Transverse colon (tissue), 4 donors: ENCODE measurements at regions not wholly inside any gene's neighbourhood (a gene's known extent, or its start where the extent isn't known, plus 50 kb on each side); places are given as distances from the start of the nearest gene placed in this dataset.

Source experiments
- DNase-seq: peaks from one replicate; pipeline ENCODE4 v3.0.0-alpha.2; 2019
- H3K27ac ChIP-seq, 4 donors: fragments of 200-600 bp; sonication (generic); 2 replicates each; pipeline ENCODE4 v1.5.1; 2016 to 2018; ENCODE audit warnings: inconsistent platforms in 4 of 4
- H3K27me3 ChIP-seq: fragments of 200-600 bp; sonication (generic); 2 replicates; pipeline ENCODE4 v1.5.1; 2017; ENCODE audit warnings: inconsistent platforms
- H3K36me3 ChIP-seq, 4 donors: fragments of 200-600 bp; sonication (generic); 2 replicates each; pipeline ENCODE4 v1.5.1; 2017 to 2019; ENCODE audit warnings: inconsistent platforms in 4 of 4
- H3K4me1 ChIP-seq, 4 donors: fragments of 200-600 bp; sonication (generic); 2 replicates each; pipeline ENCODE4 v1.5.1; 2017 to 2020; ENCODE audit warnings: inconsistent platforms in 4 of 4
- H3K4me3 ChIP-seq, 4 donors: fragments of 200-600 bp; sonication (generic); 1 replicate in 1 of 4; 2 replicates in 3 of 4; pipeline versions ENCODE4 v1.5.1 to v1.6.1; 2017 to 2019; ENCODE audit warnings: inconsistent platforms in 4 of 4
- H3K9me3 ChIP-seq, 2 donors: fragments of 200-600 bp; sonication (generic); 2 replicates each; pipeline ENCODE4 v1.5.1; 2017 to 2019; ENCODE audit warnings: inconsistent platforms in 2 of 2
- EP300 ChIP-seq: sonication (generic); formaldehyde crosslinking; IDR thresholded peaks from one replicate; pipeline ENCODE4 v1.6.1; 2017; ENCODE audit warnings: antibody characterized with exemption, low read depth
- POLR2A ChIP-seq: fragments of 450-650 bp; IDR thresholded peaks from one replicate; pipeline ENCODE4 v1.6.1; 2016; ENCODE audit warnings: antibody characterized with exemption, mild to moderate bottlenecking, moderate library complexity
- POLR2AphosphoS5 ChIP-seq, 3 donors: sonication (generic); formaldehyde crosslinking; IDR thresholded peaks; one replicate each; pipeline ENCODE4 v1.6.1; 2016; ENCODE audit warnings: antibody characterized with exemption in 3 of 3
- WGBS, 2 donors: methylation state at CpG; one replicate each; pipeline ENCODE4 v1.1.5; 2018; ENCODE audit warnings: low coverage in 1 of 2; 5-methylcytosine and 5-hydroxymethylcytosine counted together
- in situ Hi-C, 4 donors: fragments of 200-750 bp; cut with MboI; loops; one replicate each; pipeline versions ENCODE4 v1.15.0 to v1.15.1; 2017; ENCODE audit warnings: low sequenced_read_pairs in 3 of 4, low pct_ligation_motif_present in 1 of 4, low pct_unique_long_range_greater_than_20kb in 1 of 4
- intact Hi-C: fragments of 100-400 bp; cut with DNase I; formaldehyde crosslinking; loops from one replicate; pipeline ENCODE4 v1.15.1; 2023; ENCODE audit warnings: low total_unique reads
- TF ChIP-seq, protein P1 (sequence below), 5 experiments: fragments of 200-600 bp in 3 of 5; fragments of 450-650 bp in 2 of 5; sonication (generic) in 3 of 5; IDR thresholded peaks; 1 replicate in 2 of 5; 2 replicates in 3 of 5; pipeline ENCODE4 v1.5.1; 2016 to 2017; ENCODE audit warnings: antibody characterized with exemption in 5 of 5, inconsistent platforms in 3 of 5, mild to moderate bottlenecking in 2 of 5, moderate library complexity in 1 of 5

DNA sequence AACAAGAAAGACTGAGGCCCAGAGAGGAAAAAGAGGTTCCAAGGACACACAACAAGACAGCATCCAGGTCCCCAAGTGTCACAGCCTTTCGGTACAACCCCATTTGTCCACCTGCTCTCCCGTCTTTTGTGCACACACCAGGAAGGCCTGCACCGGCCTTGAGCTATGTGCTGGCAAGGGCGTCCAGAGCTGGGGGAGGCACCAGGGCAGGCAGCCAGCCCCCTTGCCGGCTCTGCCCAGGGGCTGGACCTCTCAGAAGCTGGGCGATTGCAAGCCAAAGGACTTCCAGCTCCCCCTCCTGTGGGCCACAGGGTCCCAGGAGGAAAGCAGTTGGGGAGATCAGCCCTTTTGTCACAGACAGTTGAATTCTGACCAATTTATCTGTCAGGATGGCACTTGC, 210.5 kb downstream of the MN1 start:
- Histone ChIP-seq H3K27ac (no peak overlapping the region), H3K36me3 (no peaks in the 10 kb centered on the region), H3K9me3 (no peaks in the 10 kb centered on the region), H3K4me1 (no peaks in the 10 kb centered on the region), H3K4me3 (no peak overlapping the region), H3K27me3 (no peaks in the 10 kb centered on the region)
- intact Hi-C loops (no loop called here), in situ Hi-C loops (no loop called here)
- WGBS, 2 donors = 60% methylated on average over 6 of the region's 6 CpGs; no CpG with 5 or more reads in 1 of the 2 donors
- TF ChIP-seq POLR2AphosphoS5 (IDR thresholded peaks at IDR 0.05) (no peak), EP300 (no peak), POLR2A (no peak)
- TF ChIP-seq, protein P1, sequence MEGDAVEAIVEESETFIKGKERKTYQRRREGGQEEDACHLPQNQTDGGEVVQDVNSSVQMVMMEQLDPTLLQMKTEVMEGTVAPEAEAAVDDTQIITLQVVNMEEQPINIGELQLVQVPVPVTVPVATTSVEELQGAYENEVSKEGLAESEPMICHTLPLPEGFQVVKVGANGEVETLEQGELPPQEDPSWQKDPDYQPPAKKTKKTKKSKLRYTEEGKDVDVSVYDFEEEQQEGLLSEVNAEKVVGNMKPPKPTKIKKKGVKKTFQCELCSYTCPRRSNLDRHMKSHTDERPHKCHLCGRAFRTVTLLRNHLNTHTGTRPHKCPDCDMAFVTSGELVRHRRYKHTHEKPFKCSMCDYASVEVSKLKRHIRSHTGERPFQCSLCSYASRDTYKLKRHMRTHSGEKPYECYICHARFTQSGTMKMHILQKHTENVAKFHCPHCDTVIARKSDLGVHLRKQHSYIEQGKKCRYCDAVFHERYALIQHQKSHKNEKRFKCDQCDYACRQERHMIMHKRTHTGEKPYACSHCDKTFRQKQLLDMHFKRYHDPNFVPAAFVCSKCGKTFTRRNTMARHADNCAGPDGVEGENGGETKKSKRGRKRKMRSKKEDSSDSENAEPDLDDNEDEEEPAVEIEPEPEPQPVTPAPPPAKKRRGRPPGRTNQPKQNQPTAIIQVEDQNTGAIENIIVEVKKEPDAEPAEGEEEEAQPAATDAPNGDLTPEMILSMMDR (IDR thresholded peaks at IDR 0.05) = no peak
- no peak for DNase-seq

DNA sequence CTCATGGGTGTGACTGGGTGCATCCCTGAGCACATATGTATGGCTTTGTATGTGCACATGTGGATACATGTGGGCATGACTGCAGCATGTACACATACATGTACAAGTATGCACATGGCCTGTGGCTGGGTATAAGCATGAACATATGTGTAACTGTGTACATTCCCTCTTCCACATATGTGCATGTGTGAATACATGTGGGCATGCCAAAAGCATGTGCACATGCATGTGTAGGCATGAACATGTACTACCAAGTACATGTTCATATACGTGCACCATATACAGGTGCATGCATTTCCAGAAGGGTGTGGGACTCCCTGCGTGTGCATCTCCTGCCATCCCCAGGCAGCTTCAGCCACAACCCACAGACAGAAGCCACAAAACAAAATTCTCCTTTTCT, 208.2 kb downstream of the MN1 start:
- in situ Hi-C loops = no loop called here
- H3K27ac ChIP-seq = no peak overlapping the region

DNA sequence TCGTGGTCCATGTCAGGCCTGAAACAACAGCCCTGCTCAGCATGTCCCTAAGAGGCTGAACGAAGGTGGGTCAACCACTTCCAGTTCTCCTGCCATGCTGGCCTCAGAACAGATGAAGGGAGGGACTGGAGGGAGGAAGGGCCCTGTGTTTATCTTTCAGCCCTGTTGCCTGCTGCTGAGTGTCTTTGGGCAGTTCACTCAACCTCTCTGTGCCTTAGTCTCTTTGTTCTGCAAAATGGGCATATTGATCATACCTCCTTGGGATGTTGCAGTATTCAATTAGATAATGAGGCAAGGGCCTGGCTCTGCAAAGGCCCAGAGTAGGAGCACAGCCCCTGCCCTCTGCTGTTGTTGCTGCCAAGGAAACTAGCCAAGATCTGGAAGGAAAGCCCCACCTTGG, 207.5 kb downstream of the MN1 start:
- H3K36me3 ChIP-seq = no peaks in the 10 kb centered on the region
- no peak for TF ChIP-seq POLR2A
- no peak for TF ChIP-seq EP300
- TF ChIP-seq, protein P1 (IDR thresholded peaks at IDR 0.05) = no peak
- no peak for TF ChIP-seq POLR2AphosphoS5 (IDR thresholded peaks at IDR 0.05)

More for the DNA sequence above, 208.2 kb downstream of the MN1 start:
- TF ChIP-seq, protein P1 (IDR thresholded peaks at IDR 0.05) = no peak
- TF ChIP-seq POLR2AphosphoS5 (IDR thresholded peaks at IDR 0.05) (no peak), EP300 (no peak), POLR2A (no peak)
- Histone ChIP-seq H3K27me3 (no peaks in the 10 kb centered on the region), H3K9me3 (no peaks in the 10 kb centered on the region), H3K4me3 (no peak overlapping the region), H3K36me3 (no peaks in the 10 kb centered on the region), H3K4me1 (no peaks in the 10 kb centered on the region)
- no peak for DNase-seq
- intact Hi-C loops = no loop called here
- 59% methylated on average over 2 of the region's 2 CpGs; no CpG with 5 or more reads in 1 of the 2 donors for WGBS, 2 donors

DNA sequence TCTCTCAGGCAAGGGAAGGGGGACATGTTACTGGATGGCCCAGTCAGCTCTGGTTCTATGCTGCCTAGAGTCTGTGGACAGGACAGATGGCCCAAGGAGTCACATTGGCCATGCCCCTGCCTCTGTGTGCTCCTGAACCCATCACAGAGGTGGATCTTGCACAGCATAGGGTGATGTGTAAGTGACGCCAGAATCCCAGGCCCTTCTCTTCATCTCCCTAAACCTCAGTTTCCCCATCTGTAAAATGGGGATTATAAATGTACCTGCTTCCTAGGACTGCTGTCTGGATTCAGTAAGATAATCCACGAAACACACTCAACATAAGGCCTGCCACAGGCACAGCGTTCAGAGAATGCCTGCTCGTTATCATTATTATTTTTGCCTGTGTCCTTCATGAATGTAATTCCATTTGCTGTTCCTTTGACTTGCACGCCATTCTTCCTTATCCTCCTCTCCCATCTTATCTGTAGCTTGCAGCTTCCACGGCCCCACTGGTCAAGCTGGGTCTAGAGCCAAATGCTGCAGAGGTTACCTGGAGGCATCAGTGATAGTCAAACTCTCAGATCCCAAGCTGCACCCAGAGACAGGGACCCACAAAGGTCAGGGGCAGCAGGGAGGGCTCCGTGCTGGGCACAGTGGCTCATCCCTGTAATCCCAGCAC, 207.0 kb downstream of the MN1 start:
- WGBS, 2 donors = 81% methylated on average over 6 of the region's 7 CpGs; no CpG with 5 or more reads in 1 of the 2 donors
- no peaks in the 10 kb centered on the region for H3K4me1 ChIP-seq
- no peak for TF ChIP-seq POLR2A
- intact Hi-C loops = no loop called here
- H3K27me3 ChIP-seq = no peaks in the 10 kb centered on the region
- H3K36me3 ChIP-seq = no peaks in the 10 kb centered on the region
- H3K9me3 ChIP-seq = no peaks in the 10 kb centered on the region
- DNase-seq = no peak
- H3K4me3 ChIP-seq = no peak overlapping the region
- H3K27ac ChIP-seq = no peak overlapping the region
- in situ Hi-C loops = no loop called here

More for the DNA sequence above, 207.5 kb downstream of the MN1 start:
- intact Hi-C loops (no loop called here), in situ Hi-C loops (no loop called here)
- no peaks in the 10 kb centered on the region for H3K27me3 ChIP-seq
- H3K4me3 ChIP-seq = no peak overlapping the region
- H3K27ac ChIP-seq = no peak overlapping the region
- H3K4me1 ChIP-seq = no peaks in the 10 kb centered on the region
- no peak for DNase-seq
- 75% methylated on average over 2 of the region's 2 CpGs; no CpG with 5 or more reads in 1 of the 2 donors for WGBS, 2 donors
- H3K9me3 ChIP-seq = no peaks in the 10 kb centered on the region
